Heart left ventricle (tissue), 13 donors: ENCODE measurements at regions not wholly inside any gene's neighbourhood (a gene's known extent, or its start where the extent isn't known, plus 50 kb on each side); places are given as distances from the start of the nearest gene placed in this dataset.

ENCODE experiments used
- POLR2A ChIP-seq, 2 donors: fragments of 450-650 bp; IDR thresholded peaks; one replicate each; pipeline ENCODE4 v1.6.1; 2017; ENCODE audit warnings: antibody characterized with exemption in 2 of 2, mild to moderate bottlenecking in 2 of 2, moderate library complexity in 2 of 2
- TF ChIP-seq, protein P1 (sequence below), 12 donors: fragments of 200-600 bp; sonication (generic) in 4 of 12; IDR thresholded peaks; one replicate each; pipeline versions ENCODE4 v1.5.0 to v1.8.0; 2018 to 2022; ENCODE audit warnings: antibody characterized with exemption in 12 of 12, mild to moderate bottlenecking in 5 of 12
- donor health status: ischemic (EF 13 %, LVEDD 7.1; RV severe dilation, severe dysfunction).
- donor health status: DM: no; HTN: yes; CAD: no.
- donor health status: DM: no; HTN: no; CAD: no.
- donor health status: ischemic (EF 25% LVEDD 6.9; RV normal size, moderate dysfunction).
- donor health status: ischemic (EF 25% LVEDD 5.7; RV mildly dilated, moderate dysfunction).
- donor health status: ischemic (EF 35%, LVEDD 5.7; RV mildly dilated, moderate dysfunction).
- donor health status: nonischemic (EF 11% LVEDD 7.7; RV severe dilation, severe dysfunction).
- donor health status: DM: yes; HTN: yes; CAD: no.
- donor health status: PGD.
- donor health status: ischemic (EF 29% LVEDD 5.4; RV normal size, mild dysfunction).
- donor health status: nonischemic (EF 23%, LVEDD 6.1; RV moderate dilation, normal function).

DNA sequence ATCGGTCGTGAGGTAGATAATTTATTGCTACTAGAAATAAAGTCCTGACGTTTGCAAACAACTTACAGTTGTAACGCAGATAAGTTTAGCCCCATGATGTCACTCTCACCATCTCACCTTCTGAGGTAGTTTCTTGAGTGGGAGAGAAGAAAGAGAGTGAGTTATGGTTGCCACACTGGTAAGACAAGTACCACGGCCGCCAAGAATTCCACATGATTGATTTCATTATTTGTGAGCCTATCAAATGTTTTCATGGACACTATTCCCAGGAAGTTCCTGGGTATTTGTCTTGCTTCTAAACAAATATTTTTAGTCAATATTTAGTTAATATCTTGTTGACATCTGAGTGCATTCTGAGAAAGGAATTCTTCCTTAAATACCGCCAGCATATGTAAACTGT is 339.4 kb upstream of the KIAA1217 start:
- TF ChIP-seq, protein P1, sequence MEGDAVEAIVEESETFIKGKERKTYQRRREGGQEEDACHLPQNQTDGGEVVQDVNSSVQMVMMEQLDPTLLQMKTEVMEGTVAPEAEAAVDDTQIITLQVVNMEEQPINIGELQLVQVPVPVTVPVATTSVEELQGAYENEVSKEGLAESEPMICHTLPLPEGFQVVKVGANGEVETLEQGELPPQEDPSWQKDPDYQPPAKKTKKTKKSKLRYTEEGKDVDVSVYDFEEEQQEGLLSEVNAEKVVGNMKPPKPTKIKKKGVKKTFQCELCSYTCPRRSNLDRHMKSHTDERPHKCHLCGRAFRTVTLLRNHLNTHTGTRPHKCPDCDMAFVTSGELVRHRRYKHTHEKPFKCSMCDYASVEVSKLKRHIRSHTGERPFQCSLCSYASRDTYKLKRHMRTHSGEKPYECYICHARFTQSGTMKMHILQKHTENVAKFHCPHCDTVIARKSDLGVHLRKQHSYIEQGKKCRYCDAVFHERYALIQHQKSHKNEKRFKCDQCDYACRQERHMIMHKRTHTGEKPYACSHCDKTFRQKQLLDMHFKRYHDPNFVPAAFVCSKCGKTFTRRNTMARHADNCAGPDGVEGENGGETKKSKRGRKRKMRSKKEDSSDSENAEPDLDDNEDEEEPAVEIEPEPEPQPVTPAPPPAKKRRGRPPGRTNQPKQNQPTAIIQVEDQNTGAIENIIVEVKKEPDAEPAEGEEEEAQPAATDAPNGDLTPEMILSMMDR (IDR thresholded peaks at IDR 0.05) = no peak
- TF ChIP-seq POLR2A (IDR thresholded peaks at IDR 0.05) = no peak
